Stimulated activated CD4-positive, alpha-beta T cell treated with anti-CD3 and anti-CD28 coated beads, Interleukin-2, amount 100 ng/mL, for 4 hours (primary cell): ENCODE measurements at regions not wholly inside any gene's neighbourhood (a gene's known extent, or its start where the extent isn't known, plus 50 kb on each side); places are given as distances from the start of the nearest gene placed in this dataset.
"Not testable (repeated sequence)": the region's sequence is repeated elsewhere in the genome, so short reads cannot be mapped to it uniquely, and the experiment has no call there.

Experiments used
- DNase-seq: peaks from one replicate; pipeline ENCODE4 v3.0.0-alpha.2; 2020; ENCODE audit warnings: low read depth

- not testable (repeated sequence) for DNase-seq
Measured at GRCh38 chr15:22200417-22200816, 120.1 kb downstream of the OR4M2 start.

GRCh38 chr15:22201993-22202659 lies 121.8 kb downstream of the OR4M2 start:
- not testable (repeated sequence) for DNase-seq

GRCh38 chr15:22203208-22203607 lies 122.9 kb downstream of the OR4M2 start:
- DNase-seq, result not testable (repeated sequence)

GRCh38 chr15:22209086-22209485 lies 128.8 kb downstream of the OR4M2 start:
- DNase-seq, result not testable (repeated sequence)

- not testable (repeated sequence) for DNase-seq
Measured at GRCh38 chr15:22222596-22222995, 142.3 kb downstream of the OR4M2 start.

GRCh38 chr15:22224241-22224671 lies 143.9 kb downstream of the OR4M2 start:
- DNase-seq, result no peak

- DNase-seq, result not testable (repeated sequence)
Measured at GRCh38 chr15:22224961-22225360, 144.6 kb downstream of the OR4M2 start.

- DNase-seq, result no peak
Measured at GRCh38 chr15:22226034-22226790, 145.9 kb downstream of the OR4M2 start.

- DNase-seq, result no peak
Measured at GRCh38 chr15:22227411-22228100, 147.2 kb downstream of the OR4M2 start.

- DNase-seq, result no peak
Measured at GRCh38 chr15:22228101-22228762, 147.9 kb downstream of the OR4M2 start.

GRCh38 chr15:22229990-22230819 lies 149.9 kb downstream of the OR4M2 start:
- DNase-seq, result no peak

GRCh38 chr15:22231603-22232002 lies 151.3 kb downstream of the OR4M2 start:
- no peak for DNase-seq

- no peak for DNase-seq
Measured at GRCh38 chr15:22232675-22233074, 152.3 kb downstream of the OR4M2 start.

- DNase-seq, result not testable (repeated sequence)
Measured at GRCh38 chr15:22235261-22235930, 155.1 kb downstream of the OR4M2 start.

GRCh38 chr15:22236469-22236868 lies 156.1 kb downstream of the OR4M2 start:
- no peak for DNase-seq

GRCh38 chr15:22237891-22238275 lies 157.6 kb downstream of the OR4M2 start:
- DNase-seq, result no peak

GRCh38 chr15:22238276-22238958 lies 158.1 kb downstream of the OR4M2 start:
- not testable (repeated sequence) for DNase-seq

GRCh38 chr15:22238959-22239805 lies 158.9 kb downstream of the OR4M2 start:
- DNase-seq, result peak; percentile 30

- DNase-seq, result no peak
Measured at GRCh38 chr15:22239806-22240180, 159.5 kb downstream of the OR4M2 start.
